Islet precursor cell (in vitro differentiated cells): ENCODE measurements at regions not wholly inside any gene's neighbourhood (a gene's known extent, or its start where the extent isn't known, plus 50 kb on each side); places are given as distances from the start of the nearest gene placed in this dataset.
"Not testable (repeated sequence)": the region's sequence is repeated elsewhere in the genome, so short reads cannot be mapped to it uniquely, and the experiment has no call there.

Experiments used
- DNase-seq: peaks from one replicate; pipeline ENCODE4 v3.0.0-alpha.2; 2018

DNA sequence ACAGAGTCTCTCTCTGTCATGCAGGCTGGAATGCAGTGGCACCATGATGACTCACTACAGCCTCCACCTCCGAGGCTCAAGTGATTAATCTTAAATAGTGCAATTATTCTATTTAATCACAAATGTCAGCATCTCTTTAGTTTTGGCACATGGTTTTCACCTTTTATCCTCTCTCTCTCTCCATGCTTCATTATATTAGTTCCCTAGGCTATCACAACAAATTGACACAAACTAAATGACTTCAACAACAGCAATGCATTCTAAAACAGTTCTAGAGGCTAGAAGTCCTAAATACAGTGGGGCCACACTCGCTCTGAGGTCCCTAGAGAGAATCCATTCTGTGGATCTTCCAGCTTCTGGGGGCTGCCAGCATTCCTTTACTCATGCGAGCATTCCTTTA lies 178.2 kb upstream of the ZNG1F start:
- not testable (repeated sequence) for DNase-seq

GRCh38 chr9:41361790-41362189 lies 172.7 kb upstream of the ZNG1F start:
- DNase-seq, result not testable (repeated sequence)

DNA sequence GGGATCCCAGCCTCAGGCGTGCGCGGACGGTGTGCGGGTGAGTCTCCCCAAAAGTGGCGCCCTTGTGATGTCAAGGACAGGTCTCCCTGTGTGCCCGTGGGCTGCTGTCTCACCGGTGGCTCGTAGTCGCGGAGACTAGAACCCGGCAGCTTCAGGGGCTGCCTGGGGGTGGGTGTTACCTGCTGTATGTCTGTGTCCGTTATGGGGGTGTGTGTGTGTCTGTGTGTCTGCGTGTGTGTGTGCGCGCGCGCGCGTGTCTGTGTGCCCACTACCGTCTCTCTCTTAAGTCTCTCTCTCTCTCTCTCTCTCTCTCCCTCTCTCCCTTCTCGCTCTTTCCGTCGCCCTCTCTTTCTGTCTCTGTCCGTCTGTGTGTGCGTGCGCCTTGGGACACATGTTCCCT lies 170.0 kb upstream of the ZNG1F start:
- DNase-seq, result peak; percentile 53

DNA sequence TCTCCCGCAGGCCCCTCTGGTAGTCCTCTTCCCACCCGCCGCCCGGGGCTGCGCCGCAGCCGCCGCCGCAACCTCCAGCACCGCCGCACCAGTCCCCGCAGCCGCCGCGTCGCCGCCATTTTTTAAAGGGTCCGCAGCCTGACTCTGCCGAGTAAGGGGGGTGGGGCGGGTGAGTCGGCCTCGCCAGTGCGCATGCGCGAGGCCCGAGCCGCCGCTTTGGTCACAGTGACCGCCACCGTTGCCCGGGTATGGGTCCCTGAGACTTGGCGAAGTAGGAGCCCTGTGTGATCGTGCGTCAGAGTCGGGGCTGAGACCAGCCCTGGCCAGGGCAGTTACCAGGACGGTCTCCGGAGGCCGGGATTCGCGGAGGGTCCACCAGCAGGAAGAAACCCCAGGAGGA lies 169.6 kb upstream of the ZNG1F start:
- peak; percentile 83 for DNase-seq

- DNase-seq, result not testable (repeated sequence)
These were observed 168.8 kb upstream of the ZNG1F start for GRCh38 chr9:41357918-41358404.

GRCh38 chr9:41357350-41357748 lies 168.2 kb upstream of the ZNG1F start:
- not testable (repeated sequence) for DNase-seq

DNA sequence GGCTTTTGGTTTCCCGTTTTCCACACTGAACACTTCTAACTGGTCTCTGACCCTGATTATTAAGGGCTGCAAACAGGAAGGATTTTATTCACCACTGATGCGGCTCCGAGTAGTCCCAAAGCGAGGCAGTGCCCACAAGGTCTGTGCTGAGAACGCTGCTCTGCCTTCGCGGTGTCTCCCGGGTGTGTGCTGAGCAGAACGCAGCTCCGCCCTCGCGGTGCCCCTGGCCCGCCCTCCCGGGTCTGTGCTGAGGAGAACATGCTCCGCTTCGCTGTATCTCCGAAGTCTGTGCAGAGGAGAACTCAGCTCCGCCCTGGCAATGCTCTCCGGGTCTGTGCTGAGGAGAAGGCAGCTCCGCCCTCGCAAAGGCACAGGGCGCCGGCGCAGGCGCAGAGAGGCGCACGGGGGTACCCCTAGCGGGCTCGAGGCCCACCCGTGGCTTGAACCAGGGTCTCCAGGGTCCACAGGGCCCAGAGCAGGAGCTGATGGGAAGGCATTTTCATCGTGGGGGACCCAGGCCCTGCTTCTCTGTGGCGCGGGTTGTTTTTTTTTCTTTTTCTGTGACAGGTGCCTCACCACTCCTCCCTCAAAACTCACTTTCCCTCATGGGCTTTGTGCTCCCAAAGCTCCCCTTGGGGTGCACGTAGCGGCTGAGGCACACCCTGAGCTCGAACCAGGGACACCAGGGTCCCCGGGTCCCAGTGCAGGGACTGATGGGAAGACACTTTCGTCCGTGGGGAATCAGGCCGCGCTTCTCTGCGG lies 167.7 kb upstream of the ZNG1F start:
- not testable (repeated sequence) for DNase-seq

GRCh38 chr9:41355712-41356450 lies 166.8 kb upstream of the ZNG1F start:
- DNase-seq, result not testable (repeated sequence)

- DNase-seq, result not testable (repeated sequence)
These were observed 165.9 kb upstream of the ZNG1F start for GRCh38 chr9:41354978-41355377.

DNA sequence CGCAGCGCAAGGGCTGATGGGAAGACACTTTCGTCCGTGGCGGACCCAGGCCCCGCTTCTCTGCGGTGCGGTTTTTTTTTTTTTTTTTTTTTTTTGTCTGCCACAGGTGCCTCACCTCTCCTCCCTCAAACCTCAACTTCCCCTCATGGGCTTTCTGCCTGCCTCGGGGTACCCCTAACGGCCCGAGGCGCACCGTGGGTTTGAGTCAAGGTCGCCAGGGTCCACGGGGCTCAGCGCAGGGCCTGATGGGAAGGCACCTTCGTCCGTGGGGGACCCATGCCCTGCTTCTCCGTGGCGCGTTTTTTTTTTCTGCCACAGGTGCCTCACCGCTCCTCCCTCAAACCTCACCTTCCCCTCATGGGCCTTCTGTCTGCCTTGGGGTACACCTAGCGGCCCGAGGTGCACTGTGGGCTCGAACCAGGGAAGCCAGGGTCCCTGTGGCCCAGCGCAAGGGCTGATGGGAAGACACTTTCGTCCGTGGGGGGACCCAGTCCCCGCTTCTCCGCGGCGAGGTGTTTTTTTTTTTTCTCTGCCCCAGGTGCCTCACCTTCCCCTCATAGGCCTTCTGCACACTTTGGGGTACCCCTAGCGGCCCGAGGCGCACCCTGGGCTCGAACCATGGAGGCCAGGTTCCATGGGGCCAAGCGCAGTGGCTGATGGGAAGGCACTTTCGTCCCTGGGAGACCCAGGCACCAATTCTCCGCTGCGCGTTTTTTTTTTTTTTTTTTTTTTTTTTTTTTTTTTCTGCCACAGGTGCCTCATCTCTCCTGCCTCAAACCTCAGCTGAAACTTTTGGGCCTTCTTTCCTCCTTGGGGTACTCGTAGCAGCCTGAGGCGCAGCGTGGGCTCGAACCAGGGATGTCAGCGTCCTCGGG lies 165.2 kb upstream of the ZNG1F start:
- not testable (repeated sequence) for DNase-seq

GRCh38 chr9:41353026-41353425 lies 163.9 kb upstream of the ZNG1F start:
- not testable (repeated sequence) for DNase-seq

DNA sequence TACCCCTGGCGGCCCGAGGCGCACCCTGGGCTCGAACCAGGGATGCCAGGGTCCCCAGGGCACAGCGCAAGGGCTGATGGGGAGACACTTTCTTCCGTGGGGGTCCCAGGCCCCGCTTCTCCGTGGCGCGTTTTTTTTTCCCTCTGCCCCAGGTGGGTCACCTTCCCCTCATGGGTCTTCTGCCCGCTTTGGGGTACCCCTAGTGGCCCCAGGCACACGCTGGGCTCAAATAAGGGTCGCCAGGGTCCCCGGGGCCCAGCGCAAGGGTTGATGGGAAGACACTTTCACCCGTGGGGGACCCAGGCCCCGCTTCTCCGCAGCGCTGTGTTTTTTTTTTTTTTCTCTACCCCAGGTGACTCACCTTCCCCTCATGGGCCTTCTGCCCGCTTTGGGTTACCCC lies 163.3 kb upstream of the ZNG1F start:
- DNase-seq, result not testable (repeated sequence)

DNA sequence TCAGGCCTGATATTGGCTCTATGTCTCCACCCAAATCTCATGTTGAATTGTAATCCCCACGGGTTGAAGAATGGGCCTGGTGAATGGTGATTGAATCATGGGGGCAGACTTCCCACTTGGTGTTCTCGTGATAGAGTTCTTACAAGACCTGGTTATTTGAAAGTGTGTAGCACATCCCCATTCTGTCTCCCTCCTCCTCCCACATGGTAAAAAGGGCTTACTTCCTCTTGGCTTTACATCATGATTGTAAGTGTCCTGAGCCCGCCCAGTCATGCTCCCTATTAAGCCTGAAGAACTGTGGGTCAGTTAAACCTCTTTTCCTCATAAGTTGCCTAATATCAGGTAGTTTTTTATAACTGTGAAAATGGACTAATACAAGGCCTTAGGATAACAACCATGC lies 158.8 kb upstream of the ZNG1F start:
- not testable (repeated sequence) for DNase-seq

- DNase-seq, result not testable (repeated sequence)
These were observed 143.4 kb upstream of the ZNG1F start for GRCh38 chr9:41332562-41332961.

DNA sequence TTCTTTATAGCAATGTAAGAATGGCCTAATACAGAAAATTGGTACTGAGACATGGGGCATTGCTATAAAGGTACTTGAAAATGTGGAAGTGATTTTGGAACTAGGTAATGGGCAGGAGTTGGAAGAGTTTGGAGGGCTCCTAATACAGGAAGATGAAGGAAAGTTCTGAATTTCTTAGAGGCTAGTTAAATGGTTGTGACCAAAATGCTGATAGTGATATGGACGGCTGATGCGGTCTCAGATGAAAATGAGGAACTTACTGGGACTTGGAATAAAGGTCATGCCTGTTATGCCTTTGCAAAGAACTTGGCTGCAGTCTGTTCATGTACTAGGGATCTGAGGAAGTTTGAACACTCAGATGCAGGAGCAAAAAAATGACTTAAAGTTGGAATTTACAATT lies 132.2 kb upstream of the ZNG1F start:
- not testable (repeated sequence) for DNase-seq

DNA sequence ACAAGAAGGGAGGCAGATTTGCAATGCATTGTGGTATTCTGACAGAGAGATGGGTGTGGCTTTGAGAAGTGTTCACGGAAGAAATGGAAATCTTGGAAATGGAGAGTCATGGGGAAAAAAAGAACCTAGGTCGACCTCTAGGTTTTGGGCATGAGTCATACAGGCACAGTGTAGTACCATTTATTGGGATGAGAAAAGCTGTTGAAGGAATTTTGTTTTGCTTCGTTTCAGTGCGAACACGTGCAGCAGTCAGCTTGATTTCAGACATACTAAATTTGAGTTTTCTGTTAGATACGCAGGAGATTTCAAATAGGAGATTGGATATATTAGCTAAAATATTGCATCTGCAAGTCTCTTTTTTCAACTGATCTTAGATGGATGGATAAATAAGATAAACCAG lies 119.8 kb upstream of the ZNG1F start:
- not testable (repeated sequence) for DNase-seq

- not testable (repeated sequence) for DNase-seq
These were observed 96.6 kb upstream of the ZNG1F start for GRCh38 chr9:41285744-41286143.

- DNase-seq, result not testable (repeated sequence)
These were observed 91.5 kb upstream of the ZNG1F start for GRCh38 chr9:41280299-41281238.

DNA sequence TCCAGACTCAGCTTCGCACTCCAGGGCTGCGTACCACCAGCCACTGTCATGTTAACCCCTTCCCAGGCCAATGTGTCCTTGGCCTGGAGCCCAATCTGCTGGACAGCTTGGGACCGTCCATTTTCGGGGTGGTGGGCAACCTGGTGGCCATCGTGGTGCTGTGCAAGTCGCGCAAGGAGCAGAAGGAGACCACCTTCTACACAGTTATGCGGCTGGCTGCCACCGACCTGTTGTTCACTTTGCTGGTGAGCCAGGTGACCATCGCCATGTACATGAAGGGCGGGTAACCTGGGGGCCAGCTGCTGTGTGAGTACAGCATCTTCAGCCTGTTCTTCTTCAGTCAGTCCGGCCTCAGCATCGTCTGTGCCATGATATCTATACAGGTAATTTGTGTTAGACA lies 90.3 kb upstream of the ZNG1F start:
- DNase-seq, result not testable (repeated sequence)

- DNase-seq, result not testable (repeated sequence)
These were observed 89.9 kb upstream of the ZNG1F start for GRCh38 chr9:41279033-41279432.

- peak; percentile 92 for DNase-seq
These were observed 84.6 kb upstream of the ZNG1F start for GRCh38 chr9:41273549-41274267.
